ENCODE measurements at regions not wholly inside any gene's neighbourhood (a gene's known extent, or its start where the extent isn't known, plus 50 kb on each side); places are given as distances from the start of the nearest gene placed in this dataset.

GRCh38 chr11:100467821-100468508 lies 219.1 kb upstream of the ARHGAP42 start:
- no peak for TF ChIP-seq CTCF (conservative IDR thresholded peaks at IDR 0.05)
- TF ChIP-seq EZH2 (IDR thresholded peaks at IDR 0.05; ENCODE audit: low read depth): no peak
